Renal cortex interstitium (tissue), 11 donors: ENCODE measurements at regions not wholly inside any gene's neighbourhood (a gene's known extent, or its start where the extent isn't known, plus 50 kb on each side); places are given as distances from the start of the nearest gene placed in this dataset.
A peak's percentile ranks its signal among the peaks of the same experiment; 100 is the strongest.

Experiments used
- DNase-seq, 11 donors: peaks; one replicate each; pipeline ENCODE4 v3.0.0-alpha.2; 2013; ENCODE audit warnings: low read depth in 9 of 11, low spot score in 4 of 11; ENCODE audit errors: extremely low read depth in 1 of 11

DNA sequence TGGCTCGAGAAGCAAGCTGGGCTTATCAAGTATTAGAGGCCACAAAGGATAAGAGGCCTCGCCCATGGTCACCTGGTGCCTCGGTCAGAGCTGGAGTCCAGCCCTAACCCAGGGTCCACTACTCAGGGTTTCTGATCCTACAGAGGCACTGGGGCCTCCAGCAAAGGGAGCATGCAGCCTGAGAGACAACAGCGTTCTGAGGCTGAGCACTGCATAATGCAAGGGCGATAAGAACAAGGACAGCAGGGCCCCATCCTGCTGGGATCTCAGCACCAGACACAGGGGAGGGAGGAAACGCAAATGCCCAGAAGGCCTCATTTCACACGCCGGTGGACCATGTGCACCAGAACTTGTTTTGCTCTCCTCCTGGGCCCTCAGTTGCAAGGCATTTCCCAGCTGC lies 63.0 kb downstream of the C5orf15 start:
- DNase-seq: no peak

- DNase-seq: no peak
Measured at GRCh38 chr5:133904641-133905040, 63.8 kb downstream of the C5orf15 start.

GRCh38 chr5:133902511-133903118 lies 65.8 kb downstream of the C5orf15 start:
- no peak for DNase-seq

- no peak for DNase-seq
Measured at GRCh38 chr5:133900534-133901270, 67.7 kb downstream of the C5orf15 start.

- DNase-seq: no peak
Measured at GRCh38 chr5:133899506-133899905, 68.9 kb downstream of the C5orf15 start.

DNA sequence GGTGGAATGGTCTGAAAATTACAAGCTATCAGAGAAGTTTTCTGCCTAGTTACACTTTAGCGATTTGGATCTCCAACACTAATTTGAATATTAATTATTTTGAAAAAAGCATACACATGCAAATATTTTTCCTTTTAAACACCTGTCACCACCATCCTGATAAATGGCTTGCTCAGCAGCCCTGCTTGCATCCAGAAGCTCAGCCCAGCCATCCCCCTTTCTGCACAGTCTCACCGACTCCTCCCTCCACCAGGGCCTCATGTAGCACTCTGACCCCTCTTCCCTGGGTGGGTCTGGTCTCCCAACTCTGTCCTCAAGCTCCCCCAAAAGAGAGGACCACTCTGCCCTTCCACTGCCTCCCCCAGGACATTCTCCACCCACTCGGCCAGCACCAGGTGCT lies 70.0 kb downstream of the C5orf15 start:
- no peak for DNase-seq

GRCh38 chr5:133897431-133897830 lies 71.0 kb downstream of the C5orf15 start:
- DNase-seq: no peak

- no peak for DNase-seq
Measured at GRCh38 chr5:133896873-133897272, 71.6 kb downstream of the C5orf15 start.

- DNase-seq: no peak
Measured at GRCh38 chr5:133895979-133896845, 72.2 kb downstream of the C5orf15 start.

- no peak for DNase-seq
Measured at GRCh38 chr5:133894143-133894542, 74.3 kb downstream of the C5orf15 start.

DNA sequence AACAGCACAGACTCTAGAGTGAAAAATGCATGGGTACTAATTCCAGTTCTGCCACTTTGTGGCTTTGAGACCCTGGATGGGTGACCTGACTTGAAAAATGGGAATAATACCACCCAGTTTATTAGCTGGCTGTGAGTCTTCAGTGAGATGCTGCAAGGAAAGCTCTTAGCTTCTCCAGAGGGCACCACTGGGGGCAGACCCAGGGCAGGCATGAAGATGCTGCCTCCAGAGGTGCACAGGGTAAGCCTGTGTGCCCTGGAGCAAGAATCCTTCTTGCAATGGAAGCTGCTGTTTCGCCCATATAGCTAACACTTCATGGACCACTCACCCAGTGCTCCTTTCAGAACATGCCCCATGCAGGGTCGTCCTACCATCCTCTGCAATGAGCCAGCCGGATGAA lies 75.7 kb downstream of the C5orf15 start:
- DNase-seq: no peak

- no peak for DNase-seq
Measured at GRCh38 chr5:133892306-133892705, 76.1 kb downstream of the C5orf15 start.

- no peak for DNase-seq
Measured at GRCh38 chr5:133891390-133891789, 77.0 kb downstream of the C5orf15 start.

GRCh38 chr5:133890776-133891280 lies 77.6 kb downstream of the C5orf15 start:
- no peak for DNase-seq

GRCh38 chr5:133890314-133890713 lies 78.1 kb downstream of the C5orf15 start:
- DNase-seq: no peak

DNA sequence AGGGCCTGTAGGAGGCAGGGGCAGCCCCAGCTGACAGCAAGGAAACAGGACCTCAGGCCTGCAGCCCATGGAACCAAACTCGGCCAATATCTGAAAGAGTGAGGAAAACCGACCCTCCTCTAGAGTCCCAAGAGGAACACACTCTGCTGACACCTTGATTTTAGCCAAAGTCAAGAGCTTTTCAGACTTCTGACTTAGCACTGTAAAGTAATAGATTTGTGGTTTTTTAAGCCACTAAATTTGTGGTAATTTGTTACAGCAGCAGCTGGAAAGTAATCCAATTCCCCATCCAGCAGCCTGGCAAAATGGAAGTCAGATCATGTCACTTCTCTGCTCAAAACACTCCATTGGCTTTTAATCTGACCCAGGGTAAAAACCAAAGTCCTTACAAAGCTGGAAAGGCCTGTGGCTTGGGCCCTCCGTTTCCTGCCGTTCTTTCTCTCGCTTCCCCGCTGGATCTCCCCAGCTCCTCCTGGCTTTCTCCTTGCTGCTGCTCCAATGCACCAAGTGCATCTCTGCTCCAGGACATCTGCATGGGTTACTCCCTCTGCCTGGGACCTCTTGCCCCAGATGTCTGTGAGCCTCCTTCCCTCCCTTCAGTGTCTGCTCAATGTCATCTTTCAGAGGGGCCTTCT lies 79.0 kb downstream of the C5orf15 start:
- no peak for DNase-seq

DNA sequence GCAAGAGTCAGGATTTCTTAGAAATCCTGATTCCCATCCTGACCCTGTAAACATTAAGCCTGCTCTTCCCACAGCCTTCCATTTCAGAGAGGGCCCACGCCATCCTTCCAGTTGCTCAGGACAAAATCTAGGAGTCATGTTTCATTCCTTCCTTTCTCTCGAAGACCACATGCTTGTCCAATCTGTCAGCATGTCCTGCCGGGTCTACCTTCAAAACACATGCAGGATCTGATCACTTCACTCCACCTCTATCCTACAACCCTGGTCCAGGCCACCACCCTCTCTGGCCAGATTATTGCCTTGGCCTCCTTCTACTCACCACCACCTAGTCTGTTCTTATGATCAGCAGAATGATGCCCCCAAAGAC lies 79.8 kb downstream of the C5orf15 start:
- DNase-seq: no peak

- no peak for DNase-seq
Measured at GRCh38 chr5:133885566-133885965, 82.9 kb downstream of the C5orf15 start.

DNA sequence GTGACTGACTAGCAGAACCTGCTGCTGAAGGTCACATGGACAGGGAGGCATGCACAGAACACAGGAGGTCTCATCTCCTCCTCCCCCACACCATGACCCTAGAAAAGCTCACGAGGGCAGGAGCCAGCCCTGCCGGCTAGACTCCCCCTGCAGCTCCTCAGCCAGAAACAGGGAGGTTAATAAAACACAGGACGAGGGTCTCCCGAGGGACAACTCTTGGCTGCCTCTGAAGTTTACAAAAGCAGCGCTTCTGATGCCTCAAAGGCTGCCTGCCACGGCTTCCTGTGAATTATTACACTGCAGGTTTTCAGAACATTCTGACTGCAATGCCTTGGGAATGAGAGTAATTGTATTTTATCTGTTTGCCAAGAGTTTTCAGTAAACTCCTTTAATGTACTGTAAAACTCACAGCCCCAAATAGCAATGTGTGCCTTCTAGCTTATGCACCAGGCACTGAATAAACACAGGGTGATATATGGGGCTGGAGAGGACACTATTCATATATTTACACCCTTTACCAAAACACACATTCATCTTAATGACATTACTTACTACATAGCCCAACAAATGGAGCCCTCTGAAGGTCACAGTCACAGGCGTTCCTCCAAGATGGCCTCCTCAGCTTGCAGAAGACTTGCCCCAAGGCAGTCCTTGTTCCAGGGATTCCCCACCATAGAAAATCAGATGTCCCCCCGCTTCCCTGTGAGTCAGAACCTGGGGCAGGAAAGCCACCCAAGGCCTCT lies 83.7 kb downstream of the C5orf15 start:
- peak; percentile 42 to 71 (median 58) for DNase-seq
